Stimulated activated naive CD8-positive, alpha-beta T cell treated with anti-CD3 and anti-CD28 coated beads, Interleukin-15, amount 100 ng/mL, for 72 hours (primary cell): ENCODE measurements at regions not wholly inside any gene's neighbourhood (a gene's known extent, or its start where the extent isn't known, plus 50 kb on each side); places are given as distances from the start of the nearest gene placed in this dataset.

Experiments used
- ATAC-seq: fragments of 150-1000 bp; cut with Tn5 transposase; 2 replicates; pipeline ENCODE4 v1.10.0; 2021; ENCODE audit warnings: mild to moderate bottlenecking, moderate library complexity
- DNase-seq, 2 donors: peaks; one replicate each; pipeline ENCODE4 v3.0.0; 2021 to 2022
- H3K27ac Mint-ChIP-seq, 2 donors: one replicate each; pipeline ENCODE4 v1.8.0; 2022; ENCODE audit warnings: mild to moderate bottlenecking in 2 of 2, mixed read lengths in 2 of 2, moderate library complexity in 2 of 2
- H3K27me3 Mint-ChIP-seq: one replicate; pipeline ENCODE4 v1.8.0; 2022; ENCODE audit warnings: mixed read lengths
- H3K4me1 Mint-ChIP-seq: one replicate; pipeline ENCODE4 v1.8.0; 2022; ENCODE audit warnings: mild to moderate bottlenecking, mixed read lengths
- H3K4me3 Mint-ChIP-seq, 2 donors: one replicate each; pipeline ENCODE4 v1.8.0; 2022; ENCODE audit warnings: mild to moderate bottlenecking in 2 of 2, mixed read lengths in 2 of 2, moderate library complexity in 1 of 2
- H3K9me3 Mint-ChIP-seq, 2 donors: one replicate each; pipeline ENCODE4 v1.8.0; 2022; ENCODE audit warnings: mixed read lengths in 2 of 2

DNA sequence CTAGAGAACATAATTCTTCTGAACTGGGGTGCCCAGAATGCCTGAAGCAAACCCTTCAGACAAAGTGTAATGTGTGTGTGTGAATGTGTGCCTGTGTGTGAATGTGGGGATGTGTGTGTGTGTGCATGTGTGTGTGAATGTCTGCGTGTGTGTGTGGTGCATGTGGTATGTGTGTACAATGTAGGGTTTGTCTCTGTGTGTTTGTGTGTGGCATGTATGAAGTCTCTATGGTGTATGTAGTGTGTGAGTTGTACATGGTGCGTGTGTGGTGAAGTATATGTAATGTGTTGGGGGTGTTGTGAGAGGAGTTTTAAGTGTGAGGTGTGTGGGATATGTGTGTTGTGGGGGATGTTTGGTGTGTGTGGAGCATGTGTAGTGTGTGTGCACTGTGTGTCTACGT lies 129.3 kb upstream of the SOX11 start:
- ATAC-seq, result no peak

DNA sequence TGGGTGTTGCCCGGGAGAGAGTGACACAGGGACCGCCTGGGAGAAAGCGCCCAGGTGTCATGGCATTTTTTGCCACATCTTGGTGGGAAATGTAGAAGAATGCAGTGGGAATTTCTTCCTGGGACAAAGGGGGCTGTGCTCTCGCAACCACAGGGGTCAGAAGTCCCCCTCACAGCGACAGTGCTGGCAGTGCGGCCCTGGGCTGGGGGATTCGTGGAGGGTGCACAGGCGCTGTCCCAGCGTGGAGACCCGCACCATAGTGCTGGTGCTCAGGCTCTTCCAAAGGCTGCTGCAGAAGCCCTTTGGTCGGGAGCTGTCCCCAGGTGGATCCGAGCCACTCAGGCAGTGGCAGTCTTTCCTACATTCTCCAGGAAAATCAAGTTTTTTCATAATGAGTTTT lies 128.8 kb upstream of the SOX11 start:
- peaks cover 6 to 17% of the 10 kb centered on the region in 2 donors for H3K9me3 Mint-ChIP-seq
- H3K4me1 Mint-ChIP-seq, result no peaks in the 10 kb centered on the region
- no peak for ATAC-seq
- H3K27me3 Mint-ChIP-seq, result no peaks in the 10 kb centered on the region
- H3K4me3 Mint-ChIP-seq, result no peak overlapping the region
- no peak for DNase-seq
- no peak overlapping the region for H3K27ac Mint-ChIP-seq

More for the DNA sequence above, 129.3 kb upstream of the SOX11 start:
- Mint-ChIP-seq H3K4me3 (no peak overlapping the region), H3K27me3 (no peaks in the 10 kb centered on the region), H3K4me1 (no peaks in the 10 kb centered on the region), H3K27ac (no peak overlapping the region), H3K9me3 (peaks cover 6 to 17% of the 10 kb centered on the region in 2 donors)
- DNase-seq, result no peak

DNA sequence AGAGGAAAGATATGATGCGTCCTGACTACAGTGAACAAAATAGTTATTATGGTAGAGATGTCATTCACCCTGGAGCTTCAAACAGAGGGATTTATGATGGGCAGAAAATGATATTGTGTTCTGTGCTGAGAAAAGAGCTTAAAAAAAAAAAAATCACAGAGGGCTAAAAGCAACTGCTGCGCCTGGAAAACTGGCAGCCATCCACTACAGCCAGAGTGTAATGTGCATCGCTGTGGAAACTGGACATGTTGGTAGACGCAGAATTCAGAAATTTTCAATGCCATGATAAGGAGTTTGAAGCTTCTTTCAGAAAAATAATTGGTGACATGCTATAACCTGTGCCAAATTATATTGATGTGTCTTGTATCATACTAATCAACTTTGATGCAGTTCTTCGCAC lies 122.9 kb upstream of the SOX11 start:
- Mint-ChIP-seq H3K4me3 (no peak overlapping the region), H3K27me3 (no peaks in the 10 kb centered on the region), H3K9me3 (peaks cover 10 to 22% of the 10 kb centered on the region in 2 donors), H3K4me1 (no peaks in the 10 kb centered on the region), H3K27ac (no peak overlapping the region)
- no peak for ATAC-seq
- DNase-seq, result no peak

DNA sequence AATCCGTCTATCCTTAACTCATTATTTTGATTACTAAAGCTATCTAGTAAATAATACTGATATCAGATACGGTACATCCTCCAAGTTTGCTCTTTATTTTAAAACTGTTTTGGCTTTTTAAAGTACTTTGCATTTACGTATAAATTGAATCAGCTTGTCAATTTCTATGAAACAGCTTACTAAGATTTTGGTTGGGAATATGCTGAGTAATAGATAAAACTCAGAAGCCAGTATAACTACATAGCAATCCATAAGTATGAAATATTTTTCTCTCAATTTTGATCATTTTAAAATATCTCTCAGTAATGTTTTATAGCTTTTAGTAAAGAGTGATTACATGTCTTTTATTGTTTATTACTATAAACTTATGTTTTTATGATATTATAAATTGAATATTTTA lies 116.2 kb upstream of the SOX11 start:
- H3K27me3 Mint-ChIP-seq, result no peaks in the 10 kb centered on the region

DNA sequence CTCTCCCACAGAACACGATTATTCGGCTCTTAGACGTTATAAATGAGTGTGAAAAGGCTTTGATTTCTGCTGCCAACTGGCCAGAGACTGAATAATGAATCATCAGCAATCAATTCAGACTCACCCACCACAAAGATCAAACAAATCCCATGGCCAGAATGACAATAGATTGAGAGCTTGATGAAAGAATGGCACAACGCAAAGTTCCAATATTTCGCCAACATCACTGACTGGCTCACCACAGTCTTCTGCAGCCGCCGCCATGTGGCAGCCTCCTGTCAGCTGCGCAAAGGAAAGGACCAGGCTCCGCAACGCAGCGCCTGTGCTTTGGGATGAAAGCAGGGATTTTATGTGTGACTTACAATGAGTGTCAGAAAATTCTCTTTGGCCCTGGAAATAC lies 104.4 kb upstream of the SOX11 start:
- H3K4me1 Mint-ChIP-seq, result no peaks in the 10 kb centered on the region
- H3K4me3 Mint-ChIP-seq, result no peak overlapping the region
- DNase-seq, result no peak
- no peak for ATAC-seq
- no peaks in the 10 kb centered on the region for H3K27me3 Mint-ChIP-seq
- H3K9me3 Mint-ChIP-seq, result peaks cover 0 to 5% of the 10 kb centered on the region in 2 donors
- H3K27ac Mint-ChIP-seq, result no peak overlapping the region

More for the DNA sequence above, 116.2 kb upstream of the SOX11 start:
- H3K4me1 Mint-ChIP-seq, result no peaks in the 10 kb centered on the region
- peaks cover 10 to 16% of the 10 kb centered on the region in 2 donors for H3K9me3 Mint-ChIP-seq
- no peak for DNase-seq
- no peak for ATAC-seq
- H3K27ac Mint-ChIP-seq, result no peak overlapping the region
- no peak overlapping the region for H3K4me3 Mint-ChIP-seq

DNA sequence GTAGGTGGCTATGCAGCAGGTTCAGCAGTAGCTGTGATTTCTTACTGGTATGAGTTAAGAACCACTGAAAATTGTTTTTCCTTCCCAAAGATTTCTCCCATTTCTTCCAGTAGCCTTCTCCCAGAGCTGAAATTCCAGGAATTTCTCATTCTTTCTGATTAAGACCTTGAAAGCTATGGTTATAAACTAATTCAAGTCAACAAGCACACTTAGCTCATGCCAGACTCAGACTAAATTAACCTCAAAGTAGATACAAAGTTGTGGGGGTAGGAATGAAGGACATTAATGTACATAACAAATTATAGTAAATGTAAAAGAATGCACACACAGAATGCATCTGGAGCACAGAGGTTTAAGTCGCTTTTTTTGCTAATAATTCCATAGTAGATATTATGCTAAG lies 103.6 kb upstream of the SOX11 start:
- no peaks in the 10 kb centered on the region for H3K4me1 Mint-ChIP-seq
- H3K4me3 Mint-ChIP-seq, result no peak overlapping the region
- ATAC-seq (no peak), DNase-seq (no peak)
- H3K27me3 Mint-ChIP-seq, result no peaks in the 10 kb centered on the region
- no peak overlapping the region for H3K27ac Mint-ChIP-seq
- peaks cover 0 to 5% of the 10 kb centered on the region in 2 donors for H3K9me3 Mint-ChIP-seq

DNA sequence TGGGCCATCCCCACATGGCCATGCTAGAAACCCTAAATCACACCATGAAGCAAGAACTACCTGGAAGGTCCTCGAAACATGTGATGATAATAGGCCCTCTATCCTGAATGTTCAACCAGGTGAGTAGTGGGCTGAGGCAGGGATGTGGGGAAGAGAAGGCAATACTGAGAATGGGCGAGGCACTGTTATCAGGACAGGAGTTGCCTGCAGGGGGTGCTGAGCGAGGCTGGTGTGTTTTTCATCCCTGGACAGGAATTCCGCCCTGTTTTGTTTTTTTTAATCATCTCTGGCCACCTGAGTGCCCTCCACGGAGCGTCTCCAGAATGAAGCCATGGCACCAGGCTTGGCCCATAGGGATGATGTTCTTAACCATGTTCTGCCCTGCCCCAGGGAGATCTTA lies 103.0 kb upstream of the SOX11 start:
- Mint-ChIP-seq H3K9me3 (peaks cover 0 to 8% of the 10 kb centered on the region in 2 donors), H3K4me3 (no peak overlapping the region), H3K4me1 (no peaks in the 10 kb centered on the region), H3K27ac (no peak overlapping the region), H3K27me3 (no peaks in the 10 kb centered on the region)
- DNase-seq (no peak), ATAC-seq (no peak)

DNA sequence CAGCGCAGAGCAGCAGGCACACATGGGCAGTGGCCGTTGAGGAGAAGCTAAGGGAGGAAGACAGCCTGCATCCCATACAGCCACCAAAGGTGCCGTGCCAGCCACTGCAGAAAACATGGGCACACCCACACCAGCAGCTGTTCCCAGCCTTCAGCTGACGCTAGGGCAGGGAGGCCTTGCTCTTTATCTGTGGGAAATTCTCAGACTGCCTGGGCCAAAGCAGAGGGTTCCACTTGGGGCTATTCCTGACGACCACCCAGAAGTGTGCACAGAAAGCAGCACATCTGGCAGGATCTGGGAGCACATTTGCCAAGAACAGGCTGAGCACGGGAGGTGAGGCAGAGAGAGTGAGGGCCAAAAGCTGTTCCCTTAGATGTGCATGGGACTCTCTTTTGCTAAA lies 101.3 kb upstream of the SOX11 start:
- H3K27ac Mint-ChIP-seq, result no peak overlapping the region
- no peak overlapping the region for H3K4me3 Mint-ChIP-seq
- no peaks in the 10 kb centered on the region for H3K4me1 Mint-ChIP-seq
- ATAC-seq, result no peak
- H3K27me3 Mint-ChIP-seq, result no peaks in the 10 kb centered on the region
- no peak for DNase-seq
- H3K9me3 Mint-ChIP-seq, result peaks cover 0 to 5% of the 10 kb centered on the region in 2 donors

DNA sequence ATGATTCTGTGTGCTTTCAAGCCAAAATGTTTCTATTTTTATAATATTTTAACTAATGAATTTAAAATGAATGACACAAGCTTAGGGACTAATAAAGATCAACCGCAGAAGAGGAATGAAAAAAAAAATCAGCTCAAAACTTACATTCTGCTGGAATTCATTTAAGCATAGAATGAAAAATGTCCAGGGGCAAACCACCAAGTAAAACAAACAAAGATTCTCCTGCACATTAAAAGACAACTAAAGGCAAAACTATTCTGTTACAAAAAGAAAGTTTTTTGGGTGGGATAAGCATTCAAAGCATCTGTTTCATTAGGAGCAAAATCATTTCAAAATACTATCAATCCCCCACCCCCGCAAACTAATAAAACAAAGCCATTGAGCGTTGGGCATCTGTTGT lies 99.3 kb upstream of the SOX11 start:
- Mint-ChIP-seq H3K27ac (no peak overlapping the region), H3K27me3 (no peaks in the 10 kb centered on the region), H3K9me3 (peaks cover 0 to 5% of the 10 kb centered on the region in 2 donors), H3K4me3 (no peak overlapping the region), H3K4me1 (no peaks in the 10 kb centered on the region)
- DNase-seq (no peak), ATAC-seq (no peak)

DNA sequence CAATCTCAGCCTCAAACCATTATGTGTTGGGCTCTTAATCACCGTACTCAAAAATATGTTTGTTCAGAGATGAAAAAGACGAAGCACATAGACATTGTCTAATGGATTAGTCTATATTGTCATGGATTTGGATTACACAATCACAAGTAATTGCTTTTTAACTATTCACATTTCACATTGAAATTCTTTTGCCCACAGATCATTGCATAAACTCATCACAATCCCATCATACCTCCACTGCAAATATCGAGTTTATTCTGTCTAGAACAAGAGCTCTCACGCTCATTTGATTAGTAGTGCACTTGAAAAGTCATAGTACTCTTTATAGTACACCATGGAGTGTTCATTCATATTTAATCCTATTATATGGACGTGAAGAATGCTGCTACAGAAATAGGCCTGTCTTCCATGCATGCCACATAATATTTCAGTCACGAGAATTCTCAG lies 97.9 kb upstream of the SOX11 start:
- H3K9me3 Mint-ChIP-seq, result peaks cover 0 to 5% of the 10 kb centered on the region in 2 donors
- H3K4me1 Mint-ChIP-seq, result no peaks in the 10 kb centered on the region
- no peak overlapping the region for H3K27ac Mint-ChIP-seq
- no peak for DNase-seq
- no peak for ATAC-seq
- no peak overlapping the region for H3K4me3 Mint-ChIP-seq
- no peaks in the 10 kb centered on the region for H3K27me3 Mint-ChIP-seq

DNA sequence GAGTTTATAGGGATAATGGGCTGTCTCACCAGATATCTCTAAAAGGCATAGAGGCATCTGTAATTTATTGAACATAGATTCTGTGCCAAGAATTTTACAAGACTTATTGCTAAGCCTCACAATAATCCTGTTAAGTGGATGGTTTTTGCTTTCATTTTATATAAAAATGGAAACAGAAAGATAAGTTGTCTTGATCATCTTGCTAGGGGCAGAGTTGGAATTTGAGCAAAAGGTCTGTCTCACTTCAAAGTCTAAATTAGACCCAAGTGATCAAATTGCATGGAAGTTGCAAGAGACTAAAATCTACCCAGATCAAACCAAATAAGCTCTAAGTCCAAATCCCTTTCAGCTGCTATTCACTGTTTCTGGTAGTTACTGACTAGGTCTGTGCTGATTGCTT lies 95.3 kb upstream of the SOX11 start:
- Mint-ChIP-seq H3K27ac (no peak overlapping the region), H3K4me3 (no peak overlapping the region), H3K27me3 (no peaks in the 10 kb centered on the region), H3K9me3 (peaks cover 0 to 6% of the 10 kb centered on the region in 2 donors), H3K4me1 (no peaks in the 10 kb centered on the region)
- DNase-seq, result no peak
- no peak for ATAC-seq

DNA sequence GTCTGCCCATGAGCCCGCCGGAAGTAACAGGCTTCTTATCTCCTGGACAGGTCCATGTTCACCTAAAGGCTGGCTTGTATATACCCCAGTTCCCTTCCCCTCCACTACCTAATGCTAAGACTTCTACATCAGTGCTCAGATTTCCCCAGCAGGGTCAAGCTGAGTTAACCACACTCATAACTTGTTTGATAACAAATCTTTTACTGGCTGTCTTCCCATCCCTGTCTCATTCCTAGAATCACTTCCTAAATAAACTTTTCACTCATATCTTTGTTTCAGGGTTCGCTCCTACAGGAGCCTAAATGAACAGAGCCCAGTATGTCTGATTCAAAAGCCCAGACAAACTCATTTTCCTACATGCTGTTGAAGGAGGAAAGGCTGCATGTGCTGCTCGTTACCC lies 94.0 kb upstream of the SOX11 start:
- no peak overlapping the region for H3K27ac Mint-ChIP-seq
- no peak overlapping the region for H3K4me3 Mint-ChIP-seq
- H3K27me3 Mint-ChIP-seq, result no peaks in the 10 kb centered on the region
- DNase-seq (no peak), ATAC-seq (no peak)
- H3K9me3 Mint-ChIP-seq, result peaks cover 0 to 10% of the 10 kb centered on the region in 2 donors
- no peaks in the 10 kb centered on the region for H3K4me1 Mint-ChIP-seq

DNA sequence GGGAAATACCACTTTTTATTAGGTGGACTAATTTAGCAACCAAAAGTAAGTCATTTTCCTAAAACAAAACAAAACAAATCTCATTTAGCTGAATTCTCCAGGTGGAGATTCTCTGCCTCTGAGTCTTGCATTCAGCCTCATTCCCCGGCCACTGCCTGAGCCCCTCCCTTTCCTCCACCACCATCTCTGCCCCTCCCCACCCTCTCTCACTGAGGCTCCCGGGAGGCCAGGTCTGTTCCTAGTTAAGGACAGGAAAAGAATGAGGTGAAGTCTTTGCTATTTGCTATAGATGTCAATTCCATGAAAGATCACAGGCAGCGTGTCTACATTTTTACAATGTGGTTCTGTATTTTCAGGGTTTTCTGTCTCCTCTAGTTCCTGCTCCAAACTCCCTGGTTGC lies 83.0 kb upstream of the SOX11 start:
- no peaks in the 10 kb centered on the region for H3K4me1 Mint-ChIP-seq
- no peak for ATAC-seq
- peaks cover 6% of the 10 kb centered on the region for H3K27me3 Mint-ChIP-seq
- no peak overlapping the region for H3K27ac Mint-ChIP-seq
- H3K9me3 Mint-ChIP-seq, result peaks cover 4 to 21% of the 10 kb centered on the region in 2 donors
- H3K4me3 Mint-ChIP-seq, result no peak overlapping the region
- DNase-seq, result no peak

DNA sequence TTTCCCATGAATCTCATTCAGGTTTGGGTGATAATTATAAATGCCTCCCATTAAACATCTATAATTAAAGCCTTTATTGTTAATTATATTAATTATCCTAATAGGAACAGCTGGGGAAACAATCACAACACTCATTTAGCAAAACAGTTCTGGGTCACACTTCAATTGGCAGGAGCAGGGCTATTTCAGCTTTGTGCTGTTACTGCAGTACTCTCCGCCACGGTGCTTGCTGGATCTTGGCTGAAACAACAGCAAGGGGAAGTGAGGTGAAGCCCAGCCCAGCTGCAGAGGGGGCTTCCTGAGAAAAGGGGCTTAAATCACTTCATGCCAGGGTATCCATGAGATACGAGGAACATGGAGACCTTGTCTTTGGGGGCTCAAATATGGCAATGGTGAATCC lies 79.5 kb upstream of the SOX11 start:
- H3K9me3 Mint-ChIP-seq, result peaks cover 8 to 18% of the 10 kb centered on the region in 2 donors
- no peaks in the 10 kb centered on the region for H3K4me1 Mint-ChIP-seq
- ATAC-seq, result no peak
- H3K4me3 Mint-ChIP-seq, result no peak overlapping the region
- H3K27me3 Mint-ChIP-seq, result peaks cover 6% of the 10 kb centered on the region
- no peak overlapping the region for H3K27ac Mint-ChIP-seq
- no peak for DNase-seq

DNA sequence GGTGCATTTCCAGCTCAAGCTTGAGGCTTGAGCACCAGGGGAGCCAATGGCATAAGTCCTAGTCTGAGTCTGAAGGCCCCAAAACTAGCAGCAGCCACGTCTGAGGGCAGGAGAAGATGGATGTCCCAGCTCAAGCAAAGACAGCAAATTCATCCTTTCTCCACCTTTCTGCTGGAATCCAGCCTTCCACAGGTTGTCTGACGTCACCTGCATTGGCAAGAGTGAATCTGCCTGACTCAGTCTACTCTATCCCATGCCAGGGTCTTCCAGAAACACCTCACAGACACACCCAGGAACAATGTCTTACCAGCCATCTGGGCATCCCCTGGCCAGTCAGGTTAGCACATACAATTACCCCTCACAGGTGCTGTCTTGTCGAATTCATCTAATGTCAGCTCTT lies 76.2 kb upstream of the SOX11 start:
- Mint-ChIP-seq H3K27ac (no peak overlapping the region), H3K4me3 (no peak overlapping the region), H3K9me3 (peaks cover 4 to 14% of the 10 kb centered on the region in 2 donors), H3K27me3 (peaks cover 6% of the 10 kb centered on the region), H3K4me1 (no peaks in the 10 kb centered on the region)
- ATAC-seq (no peak), DNase-seq (no peak)

DNA sequence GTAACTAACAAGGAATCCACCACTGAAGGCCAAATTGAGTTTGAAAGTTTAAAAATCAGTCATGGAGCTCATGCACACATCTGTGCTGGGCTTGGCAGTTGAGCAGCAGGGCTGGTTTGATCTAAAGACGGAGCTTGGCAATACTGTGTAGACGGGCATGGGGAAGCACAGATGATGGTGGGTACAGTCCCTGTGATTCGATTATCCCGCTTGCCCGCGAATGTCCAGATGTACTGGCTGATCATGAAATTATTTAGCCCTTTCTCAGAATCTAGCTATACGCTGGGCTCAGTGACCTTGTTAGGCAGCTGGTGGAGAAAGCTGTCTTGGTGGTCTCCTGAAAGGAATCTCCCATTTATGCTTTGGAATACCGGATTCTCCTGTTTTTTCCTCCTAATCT lies 74.8 kb upstream of the SOX11 start:
- H3K4me1 Mint-ChIP-seq, result no peaks in the 10 kb centered on the region

DNA sequence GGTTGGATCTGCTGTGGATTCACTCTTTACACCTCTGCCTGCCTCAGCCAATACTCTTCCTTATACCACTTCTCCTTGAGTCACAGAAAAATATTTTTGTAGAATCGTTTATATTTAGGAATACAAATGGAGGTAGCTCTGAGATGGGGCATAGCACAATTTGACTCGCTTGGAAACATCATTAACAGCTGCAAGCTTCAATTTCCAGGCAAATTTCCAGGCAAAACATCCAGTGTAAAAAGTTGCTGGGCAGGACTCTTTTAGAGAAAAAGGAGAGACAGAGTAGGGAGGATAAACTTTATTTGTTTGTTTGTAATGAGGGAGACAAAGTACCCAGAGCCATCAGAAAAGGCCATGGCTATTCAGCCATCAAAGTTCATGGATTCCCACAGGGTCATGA lies 74.4 kb upstream of the SOX11 start:
- H3K4me1 Mint-ChIP-seq, result no peaks in the 10 kb centered on the region
- no peak for ATAC-seq
- no peak overlapping the region for H3K27ac Mint-ChIP-seq
- DNase-seq, result no peak
- H3K4me3 Mint-ChIP-seq, result no peak overlapping the region
- H3K27me3 Mint-ChIP-seq, result no peaks in the 10 kb centered on the region
- H3K9me3 Mint-ChIP-seq, result peaks cover 10 to 11% of the 10 kb centered on the region in 2 donors

More for the DNA sequence above, 74.8 kb upstream of the SOX11 start:
- Mint-ChIP-seq H3K27me3 (no peaks in the 10 kb centered on the region), H3K4me3 (no peak overlapping the region), H3K27ac (no peak overlapping the region), H3K9me3 (peaks cover 6 to 7% of the 10 kb centered on the region in 2 donors)
- no peak for ATAC-seq
- DNase-seq, result no peak
